ENCODE measurements at regions not wholly inside any gene's neighbourhood (a gene's known extent, or its start where the extent isn't known, plus 50 kb on each side); places are given as distances from the start of the nearest gene placed in this dataset.

DNA sequence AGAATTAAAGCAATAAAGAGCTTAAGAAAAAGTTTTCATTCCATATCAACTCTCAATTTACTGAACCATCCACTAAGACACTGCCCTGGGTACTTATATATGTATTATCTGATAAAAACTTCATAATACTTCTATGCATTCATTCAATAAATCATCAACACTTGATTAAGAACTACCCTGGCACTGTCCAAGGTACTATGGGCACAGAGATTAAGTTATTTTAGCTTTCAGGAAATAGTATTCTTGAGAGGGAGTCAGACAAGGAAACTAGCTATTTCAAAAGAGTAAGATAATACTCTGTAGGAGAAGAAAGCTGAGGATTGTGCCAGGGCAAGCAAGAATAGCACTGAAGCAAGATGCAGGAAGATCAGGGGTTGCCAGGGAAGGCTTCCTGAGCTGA lies 640.8 kb downstream of the FAM181B start:
- no peak overlapping the region for H3K4ac ChIP-seq (replicated peaks; ENCODE audit: insufficient read length, low read depth, low read length)
- no peak overlapping the region for H3K18ac ChIP-seq (ENCODE audit: extremely low read depth, low read length)
- no peak overlapping the region for H3K23ac ChIP-seq (ENCODE audit: insufficient read length)
- no peaks in the 10 kb centered on the region for H4K20me1 ChIP-seq (replicated peaks in 1 of 2; ENCODE audit: control insufficient read depth in 1 of 2, insufficient read depth in 2 of 2, low read length in 2 of 2)
- no peaks in the 10 kb centered on the region for H3K9me3 ChIP-seq (ENCODE audit: insufficient read depth in 2 of 2, low read depth in 1 of 2, low read length in 1 of 2)
- H2BK20ac ChIP-seq (ENCODE audit: low read length): no peak overlapping the region
- no peaks in the 10 kb centered on the region for H3K4me1 ChIP-seq (replicated peaks in 1 of 4; ENCODE audit: control insufficient read depth in 3 of 4, insufficient read depth in 4 of 4, low read length in 3 of 4)
- no peaks in the 10 kb centered on the region for H3K79me2 ChIP-seq (ENCODE audit: control insufficient read depth in 1 of 2, insufficient read depth in 2 of 2, low read length in 2 of 2)
- no peak overlapping the region for H4K8ac ChIP-seq (ENCODE audit: extremely low read depth, insufficient read depth, low read length)
- H3K4me2 ChIP-seq (ENCODE audit: insufficient read depth in 1 of 2, low read depth in 2 of 2, low read length in 2 of 2): no peak overlapping the region
- no peak overlapping the region for H2BK15ac ChIP-seq (ENCODE audit: low read length)
- TF ChIP-seq CHD2 (IDR thresholded peaks at IDR 0.05; ENCODE audit: low read length) (no peak), TCF12 (IDR thresholded peaks at IDR 0.05; ENCODE audit: low read depth, low read length) (no peak), EGR1 (IDR thresholded peaks at IDR 0.05; ENCODE audit: borderline replicate concordance, low read depth, low read length) (no peak), BRCA1 (IDR thresholded peaks at IDR 0.05; ENCODE audit: low read depth, low read length) (no peak), SP4 (IDR thresholded peaks at IDR 0.05; ENCODE audit: low read length) (no peak), YY1 (IDR thresholded peaks at IDR 0.05; ENCODE audit: low read depth, low read length) (no peak)
- no peak overlapping the region for H3K56ac ChIP-seq (replicated peaks; ENCODE audit: insufficient read length, low read depth, low read length)
- ChIA-PET CTCF (ENCODE audit: partially characterized antibody) (interaction anchor here (0.6 kb wide), 1 partner anchor 137 kb away, joined by 4 read pairs; no protein-coding TSS in a partner anchor), POLR2A (ENCODE audit: partially characterized antibody) (no interaction called here)
- no peak overlapping the region for H2BK120ac ChIP-seq (replicated peaks; ENCODE audit: low read depth, low read length)
- no peak overlapping the region for H4K91ac ChIP-seq (replicated peaks; ENCODE audit: insufficient read length, low read length)
- no peak overlapping the region for H4K5ac ChIP-seq (ENCODE audit: insufficient read length, low read depth, low read length)
- no peak overlapping the region for H2AFZ ChIP-seq (ENCODE audit: low read length)
- H3K27me3 ChIP-seq (replicated peaks in 1 of 4; ENCODE audit: control insufficient read depth in 3 of 4, extremely low read depth in 1 of 4, insufficient read depth in 3 of 4, low read length in 3 of 4): no peaks in the 10 kb centered on the region
- no peak overlapping the region for H3K4me3 ChIP-seq (ENCODE audit: extremely low read depth in 1 of 4, insufficient read depth in 2 of 4, low read depth in 3 of 4, low read length in 4 of 4)
- no peak overlapping the region for H2BK12ac ChIP-seq (ENCODE audit: low read depth, low read length)
- no peak for DNase-seq (ENCODE audit: low read depth in 1 of 2, low spot score in 2 of 2)
- FAIRE-seq: no peak
- no peaks in the 10 kb centered on the region; the same call in 1 of the 2 replicates for H3K23me2 ChIP-seq (ENCODE audit: low read depth, low read length)
- H3K79me1 ChIP-seq (ENCODE audit: low read depth, low read length): no peaks in the 10 kb centered on the region
- no peak overlapping the region for H3K9ac ChIP-seq (replicated peaks in 1 of 4; ENCODE audit: extremely low read depth in 1 of 4, low read depth in 3 of 4, low read length in 3 of 4)
- H3K27ac ChIP-seq (ENCODE audit: low read depth, low read length): no peak overlapping the region
- H2BK5ac ChIP-seq (ENCODE audit: low read depth, low read length): no peak overlapping the region
- H3K36me3 ChIP-seq (ENCODE audit: control insufficient read depth in 2 of 4, insufficient read depth in 4 of 4, low read length in 3 of 4): no peaks in the 10 kb centered on the region
- H2AK5ac ChIP-seq (ENCODE audit: low read depth, low read length): no peak overlapping the region
- no peak overlapping the region for H3K14ac ChIP-seq (ENCODE audit: insufficient read length)

Measured in H1 (cell line).